GM18858 (cell line): ENCODE measurements at regions not wholly inside any gene's neighbourhood (a gene's known extent, or its start where the extent isn't known, plus 50 kb on each side); places are given as distances from the start of the nearest gene placed in this dataset.
"Not testable (repeated sequence)": the region's sequence is repeated elsewhere in the genome, so short reads cannot be mapped to it uniquely, and the experiment has no call there.

ENCODE experiments used
- ATAC-seq: cut with Tn5 transposase; IDR thresholded peaks from one replicate; pipeline ENCODE4 v1.9.1; 2021; ENCODE audit not compliant: unreplicated experiment

GRCh38 chr6:11457422-11457821 lies 80.1 kb upstream of the TMEM170B start:
- not testable (repeated sequence) for ATAC-seq

- not testable (repeated sequence) for ATAC-seq
These were observed 85.4 kb upstream of the TMEM170B start for GRCh38 chr6:11452106-11452505.

- ATAC-seq, result no peak
These were observed 87.5 kb upstream of the TMEM170B start for GRCh38 chr6:11450037-11450436.

GRCh38 chr6:11449408-11449807 lies 88.1 kb upstream of the TMEM170B start:
- ATAC-seq, result no peak

GRCh38 chr6:11448038-11448437 lies 89.5 kb upstream of the TMEM170B start:
- ATAC-seq, result no peak

- ATAC-seq, result no peak
These were observed 90.3 kb upstream of the TMEM170B start for GRCh38 chr6:11447265-11447664.

GRCh38 chr6:11445146-11445545 lies 92.4 kb upstream of the TMEM170B start:
- ATAC-seq, result no peak

- not testable (repeated sequence) for ATAC-seq
These were observed 94.4 kb upstream of the TMEM170B start for GRCh38 chr6:11443125-11443524.

- no peak for ATAC-seq
These were observed 95.1 kb upstream of the TMEM170B start for GRCh38 chr6:11442495-11442894.

GRCh38 chr6:11439876-11440275 lies 97.7 kb upstream of the TMEM170B start:
- ATAC-seq, result no peak

GRCh38 chr6:11439017-11439420 lies 98.5 kb upstream of the TMEM170B start:
- no peak for ATAC-seq

GRCh38 chr6:11437824-11438459 lies 99.6 kb upstream of the TMEM170B start:
- no peak for ATAC-seq

GRCh38 chr6:11436508-11437096 lies 100.9 kb upstream of the TMEM170B start:
- no peak for ATAC-seq

- no peak for ATAC-seq
These were observed 102.8 kb upstream of the TMEM170B start for GRCh38 chr6:11434565-11435326.

GRCh38 chr6:11433860-11434259 lies 103.7 kb upstream of the TMEM170B start:
- ATAC-seq, result no peak

- no peak for ATAC-seq
These were observed 104.7 kb upstream of the TMEM170B start for GRCh38 chr6:11432713-11433450.

GRCh38 chr6:11432091-11432490 lies 105.5 kb upstream of the TMEM170B start:
- no peak for ATAC-seq

- no peak for ATAC-seq
These were observed 106.1 kb upstream of the TMEM170B start for GRCh38 chr6:11431455-11431937.

- no peak for ATAC-seq
These were observed 107.5 kb upstream of the TMEM170B start for GRCh38 chr6:11430036-11430435.

GRCh38 chr6:11429577-11429976 lies 108.0 kb upstream of the TMEM170B start:
- ATAC-seq, result no peak

- ATAC-seq, result peak; percentile 47
These were observed 108.7 kb upstream of the TMEM170B start for GRCh38 chr6:11428895-11429294.
